DOHH2 (cell line): ENCODE measurements at regions not wholly inside any gene's neighbourhood (a gene's known extent, or its start where the extent isn't known, plus 50 kb on each side); places are given as distances from the start of the nearest gene placed in this dataset.

ENCODE experiments used
- EZH2phosphoT487 ChIP-seq: fragments of 200-600 bp; sonication (generic); IDR thresholded peaks from 2 replicates; pipeline ENCODE4 v1.6.1; 2017; ENCODE audit warnings: borderline replicate concordance, mild to moderate bottlenecking, antibody characterized with exemption, low read length, moderate library complexity, mixed read lengths
- TF ChIP-seq, protein P1 (sequence below): fragments of 200-600 bp; sonication (generic); IDR thresholded peaks from one replicate; pipeline ENCODE4 v1.5.1; 2014; ENCODE audit warnings: antibody characterized with exemption, mild to moderate bottlenecking, low read depth, low read length; ENCODE audit not compliant: poor library complexity, severe bottlenecking

DNA sequence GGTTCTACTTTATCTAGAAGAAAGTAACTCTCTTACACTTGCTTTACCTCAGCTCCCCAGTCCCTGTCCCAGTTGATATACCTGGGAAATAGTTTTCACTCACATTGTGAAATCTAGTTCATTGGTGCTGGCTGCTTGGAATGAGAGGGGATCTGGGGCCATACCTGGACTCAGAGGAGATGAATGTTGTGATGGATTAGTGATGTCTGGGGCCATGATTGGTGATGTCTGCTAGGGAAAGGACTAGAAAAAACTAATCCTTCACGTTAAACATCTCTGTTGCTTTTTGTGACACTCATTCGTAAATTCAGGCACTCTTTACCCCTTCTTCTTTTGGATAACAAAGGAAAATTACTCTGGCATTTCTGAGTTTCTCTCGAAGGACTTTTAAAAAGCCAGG is 152.4 kb downstream of the RAB11FIP2 start:
- TF ChIP-seq, protein P1, sequence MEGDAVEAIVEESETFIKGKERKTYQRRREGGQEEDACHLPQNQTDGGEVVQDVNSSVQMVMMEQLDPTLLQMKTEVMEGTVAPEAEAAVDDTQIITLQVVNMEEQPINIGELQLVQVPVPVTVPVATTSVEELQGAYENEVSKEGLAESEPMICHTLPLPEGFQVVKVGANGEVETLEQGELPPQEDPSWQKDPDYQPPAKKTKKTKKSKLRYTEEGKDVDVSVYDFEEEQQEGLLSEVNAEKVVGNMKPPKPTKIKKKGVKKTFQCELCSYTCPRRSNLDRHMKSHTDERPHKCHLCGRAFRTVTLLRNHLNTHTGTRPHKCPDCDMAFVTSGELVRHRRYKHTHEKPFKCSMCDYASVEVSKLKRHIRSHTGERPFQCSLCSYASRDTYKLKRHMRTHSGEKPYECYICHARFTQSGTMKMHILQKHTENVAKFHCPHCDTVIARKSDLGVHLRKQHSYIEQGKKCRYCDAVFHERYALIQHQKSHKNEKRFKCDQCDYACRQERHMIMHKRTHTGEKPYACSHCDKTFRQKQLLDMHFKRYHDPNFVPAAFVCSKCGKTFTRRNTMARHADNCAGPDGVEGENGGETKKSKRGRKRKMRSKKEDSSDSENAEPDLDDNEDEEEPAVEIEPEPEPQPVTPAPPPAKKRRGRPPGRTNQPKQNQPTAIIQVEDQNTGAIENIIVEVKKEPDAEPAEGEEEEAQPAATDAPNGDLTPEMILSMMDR: no peak
- TF ChIP-seq EZH2phosphoT487: no peak
